ENCODE measurements at regions not wholly inside any gene's neighbourhood (a gene's known extent, or its start where the extent isn't known, plus 50 kb on each side); places are given as distances from the start of the nearest gene placed in this dataset.

- peak in 1 of 4 experiments; percentile 5 for DNase-seq
Measured at GRCh38 chrX:38856670-38857265, 55.5 kb downstream of the MID1IP1 start.

DNA sequence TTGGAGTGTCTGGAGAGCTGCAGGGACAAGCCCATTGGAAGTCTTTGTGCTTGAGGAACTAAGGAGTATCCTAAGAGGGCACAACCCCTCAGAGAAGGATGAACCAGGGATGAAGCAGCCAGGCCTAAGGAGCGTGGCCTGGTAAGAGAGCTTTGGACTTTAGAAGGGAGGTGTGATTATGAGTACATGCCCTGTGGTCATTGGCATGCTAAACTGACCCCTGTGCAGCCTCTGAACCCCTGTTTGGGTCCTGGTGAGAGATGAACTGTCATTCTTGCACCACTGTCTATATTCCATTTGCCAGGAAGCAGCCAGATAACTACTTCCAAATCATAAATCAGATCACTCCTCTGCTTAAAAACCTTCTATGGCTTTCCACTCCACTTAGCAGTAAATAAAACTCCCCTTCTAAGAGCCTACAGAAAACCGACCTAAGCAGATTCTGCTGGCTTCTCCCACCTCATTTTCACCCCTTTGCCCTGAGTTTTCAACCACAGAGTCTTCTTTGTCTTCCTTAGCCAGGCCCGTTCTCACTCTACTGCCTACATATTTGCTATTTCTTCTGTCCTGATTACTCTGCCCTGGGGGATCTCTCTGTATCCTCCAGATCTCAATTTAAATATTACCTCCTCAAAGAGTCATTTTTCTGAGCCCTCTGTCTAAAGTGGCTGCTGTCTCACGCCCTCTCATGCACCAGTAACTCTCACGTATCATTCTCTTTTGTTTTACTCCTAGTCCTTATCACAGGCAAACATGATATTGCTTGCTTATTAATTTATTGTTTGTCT is 56.7 kb downstream of the MID1IP1 start:
- DNase-seq, result no peak

GRCh38 chrX:38859602-38860001 is 58.3 kb downstream of the MID1IP1 start:
- no peak for DNase-seq

- no peak for DNase-seq
Measured at GRCh38 chrX:38860106-38861013, 59.1 kb downstream of the MID1IP1 start.

DNA sequence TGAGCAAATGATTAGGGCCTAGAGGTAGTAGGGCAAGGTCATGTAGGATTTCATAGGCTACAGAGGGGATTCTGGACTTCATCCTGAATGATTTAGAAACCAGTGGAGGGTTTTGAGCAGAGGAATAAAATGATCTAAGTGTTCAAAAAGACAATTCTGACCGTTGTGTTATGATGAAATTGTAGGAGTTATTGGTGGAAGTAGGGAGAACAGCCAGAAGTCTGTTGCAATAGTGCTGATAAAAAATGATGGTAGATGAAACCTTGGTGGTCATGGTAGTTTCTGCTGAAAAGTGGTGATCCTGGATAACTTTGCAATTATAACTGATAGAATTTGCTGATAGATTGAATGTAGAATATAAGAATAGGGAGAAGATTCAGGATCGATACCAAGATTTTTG is 60.2 kb downstream of the MID1IP1 start:
- no peak for DNase-seq

- DNase-seq, result no peak
Measured at GRCh38 chrX:38862100-38862499, 60.8 kb downstream of the MID1IP1 start.

DNA sequence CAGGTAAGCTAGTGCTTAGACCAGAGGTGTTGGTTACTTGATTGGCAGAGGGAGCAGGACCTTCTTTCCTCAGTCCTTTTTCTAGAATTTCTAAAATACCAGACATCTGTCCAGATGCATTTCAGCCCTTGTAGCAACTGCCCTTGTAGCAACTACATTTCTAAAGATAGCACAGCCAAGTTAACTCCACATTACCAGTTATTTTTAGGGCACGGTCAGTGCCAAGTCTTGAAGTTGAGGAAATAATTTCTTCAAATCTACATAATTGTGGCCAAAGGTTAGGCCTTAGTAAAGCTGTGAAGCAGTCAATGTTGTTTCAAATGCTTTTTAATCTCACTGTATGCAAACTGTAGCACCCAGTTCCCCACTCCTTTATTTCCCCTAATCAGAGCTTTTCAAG is 62.9 kb downstream of the MID1IP1 start:
- no peak for DNase-seq

DNA sequence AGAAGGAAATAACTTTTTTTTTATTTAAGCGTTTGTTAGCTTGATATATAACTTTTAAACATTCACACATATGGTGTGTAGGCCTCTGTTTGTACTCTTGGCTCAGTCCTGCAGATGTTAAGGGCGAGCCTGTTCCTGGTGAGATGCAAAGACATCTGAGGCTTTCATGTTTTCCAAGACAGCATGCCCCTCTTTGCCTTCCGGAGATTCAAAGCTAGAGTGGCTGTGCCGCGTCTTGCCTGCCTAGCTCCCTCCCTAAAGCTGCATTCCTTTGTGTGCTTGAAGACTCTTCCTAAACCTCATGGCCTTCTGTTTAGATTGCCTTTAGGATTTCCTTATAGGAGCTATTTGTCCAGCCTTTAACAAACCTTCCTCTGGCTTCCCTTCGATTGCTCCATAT is 67.1 kb downstream of the MID1IP1 start:
- no peak for DNase-seq

DNA sequence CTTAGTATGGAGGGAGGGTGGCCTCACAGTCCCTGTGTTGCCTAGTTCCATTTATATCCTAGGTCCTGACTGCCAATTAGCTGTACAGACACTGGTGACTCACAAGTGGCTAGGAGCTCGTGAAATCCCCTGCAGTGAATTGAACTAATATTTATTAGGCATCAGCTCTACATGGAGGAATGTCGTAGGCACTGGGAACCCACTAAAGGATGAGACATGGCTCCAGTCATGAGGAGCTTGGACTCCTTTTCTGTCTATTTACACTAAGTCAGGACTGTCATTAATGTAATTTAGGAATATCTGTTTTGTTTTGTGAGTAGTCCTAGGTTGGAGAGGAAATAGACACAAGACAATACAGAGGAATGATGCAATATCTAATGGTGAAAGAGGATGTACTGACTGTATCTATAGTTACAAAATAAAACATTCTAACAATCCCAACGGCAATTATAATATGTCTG is 67.7 kb downstream of the MID1IP1 start:
- DNase-seq, result peak; percentile 52 to 80 (median 70)

DNA sequence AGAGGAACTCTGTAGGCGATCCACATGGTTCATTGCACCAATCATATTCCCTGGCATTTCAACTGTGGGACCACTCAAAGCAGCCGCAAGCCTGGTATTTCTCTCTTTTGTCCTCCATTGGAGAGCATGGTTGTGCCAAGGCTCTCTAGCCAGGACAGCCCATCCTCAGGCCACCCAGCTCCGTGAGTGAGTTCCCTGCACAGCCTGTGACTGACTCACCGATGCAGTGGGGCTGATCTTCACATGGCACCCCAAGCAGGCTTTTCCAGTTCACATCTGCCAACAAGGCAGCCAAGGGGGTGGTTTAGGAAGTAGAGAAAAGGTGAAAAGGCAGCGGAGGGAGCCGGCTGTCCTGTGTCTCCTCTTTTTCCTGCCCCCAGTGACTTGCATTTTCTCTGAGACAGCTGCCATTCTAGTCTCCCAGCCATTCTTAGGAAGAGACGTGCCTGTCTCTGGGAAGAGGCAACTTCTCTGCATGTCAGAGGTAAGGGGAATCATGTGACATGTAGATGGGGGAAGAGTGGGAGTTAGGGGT is 69.2 kb downstream of the MID1IP1 start:
- DNase-seq, result peak; percentile 55 to 77 (median 71)

DNA sequence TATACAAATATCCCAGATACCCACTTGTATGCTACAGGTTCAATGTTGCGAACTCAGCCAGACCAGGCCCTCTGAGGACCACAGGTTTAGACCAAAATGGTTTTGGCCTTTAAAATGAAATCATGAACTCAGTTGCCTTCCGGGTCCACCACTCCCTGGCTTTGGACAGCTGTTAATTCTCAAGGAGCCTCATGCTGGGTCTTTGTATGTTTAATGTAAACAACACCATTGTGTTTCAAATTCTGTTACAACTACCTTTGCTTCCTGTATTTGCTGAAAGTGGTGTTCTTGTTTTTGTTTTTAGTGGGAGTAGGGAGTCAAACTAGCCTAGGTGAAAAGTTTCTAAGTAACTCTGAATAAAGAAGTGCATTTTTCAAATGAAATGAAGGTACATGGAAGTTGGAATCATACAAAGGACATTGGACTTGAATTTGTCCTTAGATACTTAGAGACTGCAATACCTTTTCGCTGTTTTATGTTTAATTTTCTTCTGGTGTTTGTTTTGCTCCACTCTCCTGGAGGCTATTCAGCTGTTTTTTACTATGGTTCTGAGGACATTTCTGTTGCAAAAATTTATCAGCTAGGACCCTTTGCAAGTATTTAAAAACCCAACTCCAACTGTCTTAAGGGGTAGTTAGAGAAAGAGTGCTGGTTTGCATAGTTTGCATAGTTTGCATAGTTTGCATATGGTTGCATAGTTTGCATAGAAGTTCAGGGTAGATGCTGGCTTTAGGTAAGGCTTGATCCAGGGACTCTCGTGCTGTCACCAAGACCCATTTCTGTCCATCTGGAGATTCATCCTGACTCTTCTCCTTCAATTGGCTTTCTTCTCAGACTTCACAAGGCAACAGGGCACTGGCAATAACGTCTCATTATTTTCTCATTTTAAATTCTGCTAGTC is 70.1 kb downstream of the MID1IP1 start:
- no peak for DNase-seq

DNA sequence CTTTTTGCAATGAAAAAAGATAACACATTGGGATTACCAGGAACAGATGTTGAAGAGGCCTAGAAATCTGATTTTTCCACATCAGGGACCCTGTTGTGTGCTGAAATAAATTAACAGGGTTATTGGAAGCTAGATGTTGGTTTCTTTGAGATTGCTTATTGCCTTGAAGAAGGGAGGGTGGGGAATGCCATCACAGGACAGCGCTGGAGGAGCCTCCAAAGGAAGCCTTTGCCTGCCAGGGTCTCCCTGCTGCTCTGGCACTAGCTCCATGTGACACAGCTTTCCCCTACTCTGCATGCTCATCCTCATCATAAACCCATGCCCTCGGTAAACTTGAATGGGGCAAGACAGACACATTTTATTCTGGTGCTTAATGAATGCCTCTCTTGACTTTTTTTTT is 76.1 kb downstream of the MID1IP1 start:
- DNase-seq, result no peak

DNA sequence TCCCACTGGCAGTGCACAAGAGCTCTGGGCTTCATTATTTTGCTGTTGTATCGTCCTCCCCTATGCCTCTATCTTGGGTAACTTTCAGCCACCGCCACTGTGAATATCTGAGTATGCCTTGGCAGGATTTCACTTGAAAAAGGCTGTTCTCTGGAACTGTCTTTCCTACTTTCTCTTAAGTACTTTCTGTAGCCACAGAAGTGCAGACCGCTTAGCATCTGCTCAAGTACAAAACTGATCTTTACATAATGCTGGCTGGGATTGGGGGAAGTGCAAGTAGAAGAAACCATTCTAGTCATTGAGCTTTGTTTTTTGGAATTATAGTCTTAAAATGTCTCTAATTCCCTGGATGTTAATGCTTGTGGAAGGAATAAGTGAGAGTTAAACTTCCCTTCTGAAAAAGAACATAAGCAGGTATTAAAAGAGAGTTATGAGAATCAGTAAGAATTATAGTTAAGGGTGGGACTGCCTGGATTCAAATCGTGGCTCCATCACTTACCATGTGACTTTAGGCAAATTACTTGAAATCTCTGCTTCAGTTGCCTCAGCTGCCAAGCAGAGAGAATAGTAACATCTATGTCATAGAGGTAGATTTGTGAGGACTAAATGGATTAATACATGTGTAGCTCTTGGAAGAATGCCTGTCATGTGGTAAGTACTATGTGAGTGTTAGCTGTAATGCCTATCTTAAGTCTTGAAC is 77.5 kb downstream of the MID1IP1 start:
- no peak for DNase-seq

GRCh38 chrX:38879631-38880220 is 78.5 kb downstream of the MID1IP1 start:
- peak in 1 of 4 experiments; percentile 39 for DNase-seq

DNA sequence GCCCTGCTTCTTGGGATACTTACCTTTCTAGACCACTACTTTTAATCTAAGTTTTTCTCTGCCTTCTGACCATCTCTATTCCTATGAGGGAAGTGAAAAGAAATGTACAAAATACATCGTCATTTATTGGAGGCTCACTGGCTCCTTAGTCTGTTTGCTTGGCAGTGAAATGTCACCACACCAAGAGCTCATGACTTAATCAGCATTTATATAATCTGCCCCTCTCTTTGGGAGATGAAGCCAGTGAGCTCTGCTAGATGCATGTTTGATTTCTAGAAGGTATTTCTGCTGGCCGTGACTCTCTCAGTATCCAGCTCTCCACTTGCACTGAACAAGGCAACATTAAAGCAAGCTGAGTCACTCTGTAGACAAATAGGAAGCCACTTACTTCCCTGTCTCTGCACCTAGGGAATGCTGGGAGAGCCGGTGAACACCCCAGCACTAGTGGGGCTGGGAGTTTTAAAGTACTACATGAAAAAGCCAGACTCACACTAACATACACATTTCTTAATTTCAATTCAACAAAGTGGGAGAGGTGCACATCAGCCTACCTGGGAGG is 79.1 kb downstream of the MID1IP1 start:
- peak; percentile 15 to 63 (median 50) for DNase-seq

DNA sequence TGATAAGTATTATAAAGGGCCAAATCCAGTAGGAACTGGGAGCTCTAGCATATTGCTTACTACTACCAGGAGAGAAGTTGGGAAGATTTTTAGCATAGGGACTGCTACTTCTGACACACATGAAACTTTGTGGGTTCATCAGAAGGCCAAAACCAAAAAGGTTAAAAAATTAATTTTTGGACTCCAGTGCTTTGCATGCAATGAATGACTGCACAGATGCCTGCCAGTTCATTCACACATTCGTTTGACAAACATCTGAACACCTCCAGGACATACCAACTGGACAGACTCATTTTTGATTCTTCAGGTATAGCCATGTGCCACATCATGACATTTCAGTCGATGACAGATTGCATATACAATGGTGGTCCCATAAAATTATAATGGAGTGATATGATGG is 79.8 kb downstream of the MID1IP1 start:
- no peak for DNase-seq

DNA sequence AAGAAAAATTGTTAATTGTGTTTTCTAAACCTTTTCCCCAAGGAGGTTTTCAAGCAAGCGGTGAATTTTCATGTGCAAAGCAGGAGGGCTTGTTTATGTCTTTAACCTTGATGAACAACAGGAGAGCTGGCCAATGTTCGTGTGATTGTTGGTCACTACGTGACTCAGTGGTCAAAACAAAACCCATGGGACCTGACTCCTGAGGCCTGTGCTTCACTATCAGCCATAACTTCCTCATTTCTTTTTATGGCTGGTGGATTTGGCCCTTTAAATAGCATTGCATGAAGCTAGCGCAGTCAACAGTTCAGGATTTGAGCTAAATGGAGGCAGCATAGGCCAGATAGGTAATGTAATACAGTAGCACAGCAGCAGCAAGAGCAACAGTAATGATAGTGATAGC is 80.5 kb downstream of the MID1IP1 start:
- peak; percentile 48 to 76 (median 61) for DNase-seq

GRCh38 chrX:38882894-38883626 is 81.8 kb downstream of the MID1IP1 start:
- peak in 2 of 4 experiments; percentile 12 to 41 for DNase-seq

DNA sequence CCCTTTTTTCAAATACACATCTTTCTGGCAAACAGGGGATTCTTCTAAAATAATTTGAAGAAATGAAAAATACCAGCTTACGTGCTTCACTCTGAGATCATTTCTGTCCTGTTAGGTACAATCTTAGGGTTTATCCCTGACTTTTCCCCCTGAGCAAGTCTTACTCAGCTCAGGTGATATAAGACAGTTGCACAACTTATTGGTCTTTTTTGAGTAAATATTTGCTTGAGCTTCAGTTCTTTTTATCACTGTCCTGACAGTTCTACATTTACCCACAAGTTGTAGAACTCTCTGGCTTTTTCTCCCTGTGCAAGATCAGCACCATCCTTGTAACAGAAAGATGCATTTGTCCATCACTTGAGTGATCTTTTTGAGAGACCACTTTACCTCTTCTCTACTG is 84.9 kb downstream of the MID1IP1 start:
- DNase-seq, result no peak

- DNase-seq, result peak in 1 of 4 experiments; percentile 32
Measured at GRCh38 chrX:38887222-38887621, 86.0 kb downstream of the MID1IP1 start.

Measured in suppressor macrophage (primary cell).